Lung microvascular endothelial cell (primary cell): ENCODE measurements at regions not wholly inside any gene's neighbourhood (a gene's known extent, or its start where the extent isn't known, plus 50 kb on each side); places are given as distances from the start of the nearest gene placed in this dataset.
"Not testable (repeated sequence)": the region's sequence is repeated elsewhere in the genome, so short reads cannot be mapped to it uniquely, and the experiment has no call there.

Source experiments
- DNase-seq, 2 donors: peaks; one replicate each; pipeline versions ENCODE4 v3.0.0 to v3.0.0-alpha.2; 2010; ENCODE audit warnings: low read depth in 2 of 2

GRCh38 chr10:117601716-117602115 is 59.2 kb downstream of the EMX2 start:
- no peak for DNase-seq

- DNase-seq, result no peak
Observed at GRCh38 chr10:117603081-117603480, 60.5 kb downstream of the EMX2 start.

- DNase-seq, result no peak
Observed at GRCh38 chr10:117603726-117604125, 61.2 kb downstream of the EMX2 start.

GRCh38 chr10:117609095-117609795 is 66.7 kb downstream of the EMX2 start:
- DNase-seq, result no peak

- no peak for DNase-seq
Observed at GRCh38 chr10:117609796-117610170, 67.2 kb downstream of the EMX2 start.

- DNase-seq, result no peak
Observed at GRCh38 chr10:117610321-117610720, 67.8 kb downstream of the EMX2 start.

- DNase-seq, result no peak
Observed at GRCh38 chr10:117612113-117612512, 69.6 kb downstream of the EMX2 start.

GRCh38 chr10:117615649-117616048 is 73.1 kb downstream of the EMX2 start:
- DNase-seq, result no peak

GRCh38 chr10:117616179-117616578 is 73.6 kb downstream of the EMX2 start:
- no peak for DNase-seq

- DNase-seq, result no peak
Observed at GRCh38 chr10:117617086-117617485, 74.5 kb downstream of the EMX2 start.

- no peak for DNase-seq
Observed at GRCh38 chr10:117617659-117618058, 75.1 kb downstream of the EMX2 start.

- DNase-seq, result no peak
Observed at GRCh38 chr10:117619223-117619622, 76.7 kb downstream of the EMX2 start.

- DNase-seq, result no peak
Observed at GRCh38 chr10:117619707-117620405, 77.3 kb downstream of the EMX2 start.

GRCh38 chr10:117621196-117621595 is 78.7 kb downstream of the EMX2 start:
- no peak for DNase-seq

GRCh38 chr10:117621795-117622420 is 79.4 kb downstream of the EMX2 start:
- no peak for DNase-seq

GRCh38 chr10:117622471-117623184 is 80.1 kb downstream of the EMX2 start:
- no peak for DNase-seq

- no peak for DNase-seq
Observed at GRCh38 chr10:117626228-117626627, 83.7 kb downstream of the EMX2 start.

GRCh38 chr10:117627561-117627960 is 85.0 kb downstream of the EMX2 start:
- DNase-seq, result no peak

GRCh38 chr10:117629717-117630116 is 87.2 kb downstream of the EMX2 start:
- DNase-seq, result not testable (repeated sequence)

GRCh38 chr10:117631276-117632145 is 89.0 kb downstream of the EMX2 start:
- DNase-seq, result no peak

GRCh38 chr10:117632406-117632805 is 89.9 kb downstream of the EMX2 start:
- no peak for DNase-seq
